HG02623 (cell line): ENCODE measurements at regions not wholly inside any gene's neighbourhood (a gene's known extent, or its start where the extent isn't known, plus 50 kb on each side); places are given as distances from the start of the nearest gene placed in this dataset.
"Not testable (repeated sequence)": the region's sequence is repeated elsewhere in the genome, so short reads cannot be mapped to it uniquely, and the experiment has no call there.

Experiments used
- ATAC-seq: cut with Tn5 transposase; IDR thresholded peaks from one replicate; pipeline ENCODE4 v1.9.1; 2021; ENCODE audit warnings: moderate library complexity; ENCODE audit not compliant: unreplicated experiment

DNA sequence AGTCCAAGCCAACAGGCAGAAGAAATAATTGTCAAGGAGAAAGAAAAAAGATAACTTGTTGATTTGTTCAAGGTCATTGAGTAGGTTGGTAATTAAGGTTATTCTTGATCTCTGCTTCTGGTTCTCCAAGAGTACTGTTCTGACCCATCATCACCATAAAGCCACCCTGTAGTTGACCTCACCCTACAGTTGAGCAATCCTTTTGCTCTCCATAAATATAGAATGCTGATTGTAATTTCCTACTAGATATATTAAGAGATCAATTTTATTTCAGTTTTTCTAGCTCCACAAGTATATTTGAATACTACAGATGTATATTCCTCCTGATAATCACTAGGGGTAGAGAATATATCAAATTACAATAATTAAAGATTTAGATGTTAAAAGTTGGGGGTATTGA, 350.5 kb upstream of the PDE3A start:
- no peak for ATAC-seq

- ATAC-seq: no peak
Observed at GRCh38 chr12:20018406-20018805, 349.9 kb upstream of the PDE3A start.

- no peak for ATAC-seq
Observed at GRCh38 chr12:20024194-20024593, 344.1 kb upstream of the PDE3A start.

DNA sequence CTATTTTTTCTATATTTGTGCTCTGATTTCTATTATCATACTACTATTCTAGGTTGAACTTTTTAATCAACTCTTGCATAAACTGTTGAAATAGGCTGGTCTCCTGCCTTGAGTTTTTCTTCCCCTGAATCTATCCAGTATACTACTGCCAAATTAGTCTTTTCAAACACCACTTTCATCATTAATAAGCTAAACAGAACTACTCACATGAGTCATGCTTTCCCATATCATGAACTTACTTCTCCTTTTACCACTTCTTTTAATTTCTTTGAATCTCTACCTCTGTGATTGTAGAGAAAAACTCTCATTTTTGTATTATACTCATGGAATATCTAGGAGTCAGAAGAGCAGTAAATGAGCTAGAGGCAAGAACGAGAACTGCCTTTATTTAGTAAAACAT, 340.3 kb upstream of the PDE3A start:
- ATAC-seq: no peak

- ATAC-seq: no peak
Observed at GRCh38 chr12:20030826-20031225, 337.5 kb upstream of the PDE3A start.

DNA sequence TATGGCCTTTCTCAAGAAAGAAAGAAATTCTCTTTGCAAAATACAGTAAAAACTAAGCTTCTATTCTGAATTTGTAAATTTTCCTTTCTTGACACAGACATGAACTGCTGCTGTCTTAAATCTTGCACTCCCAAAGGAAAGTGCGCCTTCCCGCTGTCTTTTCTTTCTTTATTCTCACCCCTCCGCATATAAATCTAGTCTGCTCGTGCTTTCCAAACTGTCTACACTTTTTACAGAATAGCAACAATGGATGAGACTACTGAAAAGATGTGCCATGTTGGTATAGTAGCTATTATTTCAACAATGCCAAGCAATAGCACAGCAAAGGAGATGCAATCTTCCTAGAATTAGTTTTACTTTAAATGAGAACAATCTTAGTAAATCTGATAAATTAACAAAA, 328.8 kb upstream of the PDE3A start:
- ATAC-seq: no peak

GRCh38 chr12:20040184-20040583, 328.2 kb upstream of the PDE3A start:
- no peak for ATAC-seq

- ATAC-seq: no peak
Observed at GRCh38 chr12:20040831-20041230, 327.5 kb upstream of the PDE3A start.

GRCh38 chr12:20044351-20044750, 324.0 kb upstream of the PDE3A start:
- no peak for ATAC-seq

DNA sequence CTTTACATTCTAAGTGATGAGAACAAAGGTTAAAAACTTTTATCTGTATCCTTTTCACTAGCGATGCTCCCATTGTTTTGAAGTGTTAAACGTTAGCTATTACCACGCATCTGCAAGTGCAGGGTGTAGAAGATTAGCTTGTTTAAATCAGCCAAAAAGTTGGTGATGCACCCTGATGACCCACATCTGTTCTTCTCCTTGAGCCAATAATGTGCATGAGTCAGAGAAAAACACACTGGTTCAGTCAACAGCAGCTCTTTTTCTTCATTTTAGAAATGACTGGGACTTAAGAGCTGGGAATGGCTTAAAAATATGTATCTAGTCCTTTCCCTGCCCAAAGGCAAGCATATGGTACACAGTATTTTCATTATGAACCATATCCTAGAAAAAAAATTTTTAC, 323.5 kb upstream of the PDE3A start:
- ATAC-seq: no peak

DNA sequence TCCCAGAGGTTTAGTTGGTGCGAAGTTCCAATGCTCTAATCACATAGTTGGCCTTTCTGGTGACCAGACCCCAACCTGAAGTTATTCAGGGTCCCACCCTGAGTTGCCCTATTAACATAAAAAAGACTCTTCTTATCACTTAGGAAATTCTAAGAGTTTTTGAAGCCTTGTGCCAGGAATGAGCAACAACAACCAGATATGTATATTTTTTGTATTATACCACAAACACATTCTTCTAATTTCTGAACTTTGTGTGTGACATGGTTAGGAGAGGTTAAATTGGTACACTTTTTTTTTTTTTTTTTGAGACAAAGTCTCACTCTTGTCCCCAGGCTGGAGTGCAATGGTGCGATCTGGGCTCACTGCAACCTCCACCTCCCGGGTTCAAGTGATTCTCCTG, 320.4 kb upstream of the PDE3A start:
- no peak for ATAC-seq

GRCh38 chr12:20050221-20050620, 318.1 kb upstream of the PDE3A start:
- no peak for ATAC-seq

GRCh38 chr12:20053782-20054181, 314.6 kb upstream of the PDE3A start:
- no peak for ATAC-seq

DNA sequence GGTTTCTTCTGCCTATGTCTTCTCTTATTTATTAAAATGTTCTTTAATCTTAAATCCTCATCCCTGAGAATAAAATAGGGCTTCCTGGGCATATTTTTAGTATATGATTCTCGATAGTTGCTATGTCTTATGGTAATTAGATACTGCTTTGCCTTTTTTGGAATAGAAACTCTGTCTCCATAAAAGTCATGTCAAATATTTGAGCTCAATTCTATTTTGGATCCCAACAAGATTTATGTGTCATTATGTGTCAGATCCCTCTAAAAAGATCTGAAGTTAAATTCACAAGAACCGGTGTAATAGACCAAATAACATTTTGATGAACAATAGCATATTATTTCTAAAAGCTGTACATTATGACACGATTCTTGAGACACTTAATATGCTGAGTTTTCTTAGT, 312.5 kb upstream of the PDE3A start:
- ATAC-seq: no peak

DNA sequence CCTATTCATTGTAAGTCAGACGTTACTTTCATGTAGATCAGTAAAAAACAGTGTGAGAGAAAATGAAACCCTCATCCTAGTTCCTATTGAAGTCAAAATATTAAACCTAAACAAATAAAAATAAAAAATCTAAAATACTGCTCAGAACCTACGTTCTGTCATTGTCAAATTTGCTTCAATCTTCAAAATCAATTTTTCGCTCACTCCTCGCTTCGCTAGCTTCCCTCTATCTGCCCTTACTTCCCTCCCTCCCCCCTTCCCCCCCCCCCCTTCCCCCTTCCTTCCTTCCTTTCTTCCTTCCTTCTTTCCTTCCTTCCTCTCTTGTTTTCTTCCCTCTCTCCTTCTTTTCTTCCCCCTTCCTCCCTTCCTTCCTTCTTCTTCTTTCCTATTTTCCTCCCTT, 310.9 kb upstream of the PDE3A start:
- ATAC-seq: no peak

DNA sequence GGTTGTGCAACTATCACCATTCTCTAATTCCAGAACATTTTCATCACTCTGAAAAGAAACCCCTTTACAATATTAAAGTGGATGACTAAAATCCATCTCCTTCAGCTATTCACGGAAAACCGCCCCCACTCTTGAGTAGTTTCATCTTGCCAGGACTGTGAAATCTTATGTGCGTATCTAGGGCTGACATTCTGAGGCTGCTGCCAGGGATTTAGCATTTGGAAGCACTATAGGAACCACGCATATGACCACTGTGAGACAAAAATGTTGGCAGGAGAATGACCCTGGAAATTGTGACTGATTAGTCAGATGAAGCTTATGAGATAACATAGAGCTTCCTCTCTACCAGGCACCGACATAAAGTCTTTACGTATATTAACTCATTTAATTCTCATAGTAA, 305.2 kb upstream of the PDE3A start:
- no peak for ATAC-seq

GRCh38 chr12:20077618-20078017, 290.7 kb upstream of the PDE3A start:
- ATAC-seq: no peak

DNA sequence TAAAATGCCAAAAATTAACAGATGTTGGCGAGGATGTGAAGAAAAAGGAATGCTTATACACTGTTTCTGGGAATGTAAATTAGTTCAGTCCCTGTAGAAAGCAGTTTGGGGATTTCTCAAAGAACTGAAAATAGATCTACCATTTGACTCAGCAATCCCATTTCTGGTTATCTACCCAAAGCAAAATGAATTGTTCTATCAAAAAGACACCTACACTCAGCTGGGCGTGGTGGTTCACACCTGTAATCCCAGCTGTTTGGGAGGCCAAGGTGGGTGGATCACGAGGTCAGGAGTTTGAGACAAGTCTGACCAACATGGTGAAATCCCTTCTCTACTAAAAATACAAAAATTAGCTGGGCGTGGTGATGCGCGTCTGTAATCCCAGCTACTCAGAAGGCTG, 279.3 kb upstream of the PDE3A start:
- ATAC-seq: no peak

DNA sequence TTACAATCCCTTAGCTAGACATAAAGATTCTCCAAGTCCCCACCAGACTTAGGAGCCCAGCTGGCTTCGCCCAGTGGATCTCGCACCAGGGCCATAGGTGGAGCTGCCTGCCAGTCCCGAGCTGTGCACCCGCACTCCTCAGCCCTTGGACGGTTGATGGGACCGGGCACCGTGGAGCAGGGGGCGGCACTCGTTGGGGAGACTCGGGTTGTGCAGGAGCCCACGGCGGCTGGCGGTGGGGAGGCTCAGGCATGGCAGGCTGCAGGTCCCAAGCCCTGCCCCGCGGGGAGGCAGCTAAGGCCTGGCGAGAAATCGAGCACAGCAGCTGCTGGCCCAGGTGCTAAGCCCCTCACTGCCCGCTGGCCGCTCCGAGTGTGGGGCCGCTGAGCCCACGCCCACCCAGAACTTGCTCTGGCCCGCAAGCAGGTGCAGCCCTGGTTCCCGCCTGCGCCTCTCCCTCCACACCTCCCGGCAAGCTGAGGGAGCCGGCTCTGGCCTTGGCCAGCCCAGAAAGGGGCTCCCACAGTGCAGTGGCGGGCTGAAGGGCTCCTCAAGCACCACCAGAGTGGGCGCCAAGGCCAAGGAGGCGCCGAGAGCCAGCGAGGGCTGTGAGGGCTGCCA, 275.0 kb upstream of the PDE3A start:
- ATAC-seq: not testable (repeated sequence)

DNA sequence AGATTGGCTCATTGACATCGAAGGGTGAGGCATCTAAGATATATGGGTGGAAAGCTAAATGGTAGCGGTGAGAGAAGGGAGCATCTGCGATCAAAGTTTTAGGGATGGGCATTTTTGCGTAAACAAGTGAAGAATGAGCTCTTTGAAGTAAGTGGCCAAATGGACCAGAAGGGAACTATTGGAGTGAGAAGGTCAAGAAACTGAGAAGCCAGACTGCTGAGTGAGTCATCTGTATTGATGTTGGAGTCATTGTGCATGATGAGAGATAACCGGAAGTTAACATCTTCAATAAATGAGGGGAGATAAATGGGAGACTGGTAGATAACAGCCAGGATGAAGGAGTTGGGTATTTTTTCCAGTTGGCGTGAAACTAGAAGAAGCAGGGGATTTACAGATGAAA, 271.9 kb upstream of the PDE3A start:
- ATAC-seq: no peak

GRCh38 chr12:20097626-20098025, 270.7 kb upstream of the PDE3A start:
- no peak for ATAC-seq

GRCh38 chr12:20099395-20100183, 268.7 kb upstream of the PDE3A start:
- ATAC-seq: no peak

DNA sequence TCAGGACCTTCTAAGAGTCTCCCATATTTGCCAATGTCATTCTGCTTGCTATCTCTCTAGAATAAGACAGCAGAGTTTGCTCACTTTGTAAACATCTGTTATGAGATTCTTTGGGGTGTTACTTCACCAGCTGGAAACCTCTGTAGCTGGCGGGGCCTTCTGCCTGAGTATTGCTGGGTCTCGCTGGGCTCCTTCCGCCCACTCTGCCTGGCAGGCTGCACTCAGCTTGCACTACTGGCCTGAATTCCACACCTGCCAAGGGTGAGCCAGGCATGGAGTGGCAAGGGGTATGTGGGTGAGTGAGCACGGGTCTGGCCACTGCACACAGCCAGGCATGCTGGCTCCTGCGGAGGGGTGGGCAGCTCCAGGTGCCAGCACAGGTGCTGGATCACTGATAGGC, 267.3 kb upstream of the PDE3A start:
- ATAC-seq: no peak
